GM12878 (cell line): ENCODE measurements at regions not wholly inside any gene's neighbourhood (a gene's known extent, or its start where the extent isn't known, plus 50 kb on each side); places are given as distances from the start of the nearest gene placed in this dataset.

Source experiments
- ATAC-seq: fragments of 200-7000 bp; cut with Tn5 transposase; 3 replicates; pipeline ENCODE4 v1.9.1; 2020; ENCODE audit warnings: mild to moderate bottlenecking, moderate library complexity
- BruUV-seq: library from RNA; stranded (reverse); fragments of 400-500 nt; replicated peaks from 2 replicates; lab custom pipeline; 2021; lab: Mats Ljungman, UMichigan
- CTCF ChIA-PET: fragments of 300-600 bp; sonication (Branson Sonifier 250); formaldehyde crosslinking; extraction: SDS; loops from one replicate; lab custom pipeline; 2021; ENCODE audit warnings: inconsistent platforms; lab: Yijun Ruan, JAX
- POLR2A ChIA-PET: fragments of 350-600 bp; formaldehyde crosslinking; extraction: SDS; loops from one replicate; lab custom pipeline; 2021; ENCODE audit warnings: inconsistent platforms; lab: Charles Lee
- RAD21 ChIA-PET: fragments of 300-600 bp; sonication (Branson Sonifier 250); formaldehyde crosslinking; loops from one replicate; lab custom pipeline; 2023; ENCODE audit warnings: antibody characterized with exemption; ENCODE audit not compliant: unreplicated experiment; lab: Charles Lee
- SMC1A ChIA-PET: fragments of 300-600 bp; sonication (Branson Sonifier 250); formaldehyde crosslinking; loops from one replicate; lab custom pipeline; 2023; ENCODE audit not compliant: unreplicated experiment, uncharacterized antibody; lab: Charles Lee
- DNase-seq: peaks from one replicate; pipeline ENCODE4 v3.0.0-alpha.2; 2011; ENCODE audit warnings: low read depth, low spot score
- FAIRE-seq: peaks from 3 replicates; lab custom pipeline; 2011; peaks lifted over from hg19 to GRCh38; lab: Jason Lieb, UNC
- H2AFZ ChIP-seq: 2 replicates; pipeline ENCODE4 v1.6.0; 2011; ENCODE audit warnings: low read depth, low read length, control low read depth; ENCODE audit not compliant: control insufficient read depth
- H3K27ac ChIP-seq: 2 replicates; pipeline ENCODE4 v1.5.1; 2011; ENCODE audit warnings: control low read depth; ENCODE audit not compliant: control insufficient read depth, insufficient read depth
- H3K27me3 ChIP-seq, 2 experiments: replicated peaks in 1 of 2; 2 replicates each; pipeline versions ENCODE4 v1.6.0 to v1.6.1; 2011; ENCODE audit warnings: low read length in 1 of 2; ENCODE audit not compliant: control insufficient read depth in 2 of 2, insufficient read depth in 2 of 2
- H3K36me3 ChIP-seq, 2 experiments: 2 replicates each; pipeline ENCODE4 v1.5.1; 2011; ENCODE audit warnings: low read length in 1 of 2; ENCODE audit not compliant: control insufficient read depth in 2 of 2, insufficient read depth in 2 of 2
- H3K4me1 ChIP-seq: 2 replicates; pipeline ENCODE4 v1.6.1; 2011; ENCODE audit warnings: mild to moderate bottlenecking, low read length, moderate library complexity, mixed read lengths; ENCODE audit not compliant: control insufficient read depth, insufficient read depth
- H3K4me2 ChIP-seq: 2 replicates; pipeline ENCODE4 v1.6.0; 2011; ENCODE audit warnings: control low read depth; ENCODE audit not compliant: control insufficient read depth, insufficient read depth
- H3K4me3 ChIP-seq: fragments of 200-600 bp; sonication (generic); 2 replicates; pipeline ENCODE4 v1.5.1; 2016
- H3K79me2 ChIP-seq: 2 replicates; pipeline ENCODE4 v1.6.0; 2011; ENCODE audit warnings: low read length; ENCODE audit not compliant: control insufficient read depth, insufficient read depth
- H3K9ac ChIP-seq: 2 replicates; pipeline ENCODE4 v1.8.0; 2011; ENCODE audit warnings: low read length, control low read depth, mixed read lengths; ENCODE audit not compliant: control insufficient read depth, insufficient read depth
- H3K9me3 ChIP-seq: replicated peaks from 3 replicates; pipeline ENCODE4 v1.5.1; 2011; ENCODE audit warnings: mild to moderate bottlenecking, low read length; ENCODE audit not compliant: control insufficient read depth, insufficient read depth
- H4K20me1 ChIP-seq: 2 replicates; pipeline ENCODE4 v1.6.0; 2011; ENCODE audit not compliant: control insufficient read depth, insufficient read depth
- ATF2 ChIP-seq: IDR thresholded peaks from 2 replicates; pipeline ENCODE4 v1.6.1; 2012; ENCODE audit warnings: low read length, inconsistent platforms
- BMI1 ChIP-seq: fragments of 450-650 bp; IDR thresholded peaks from 2 replicates; pipeline ENCODE4 v1.6.1; 2016; ENCODE audit warnings: mild to moderate bottlenecking, moderate library complexity, borderline replicate concordance
- NBN ChIP-seq: fragments of 450-650 bp; IDR thresholded peaks from 2 replicates; pipeline ENCODE4 v1.6.1; 2016
- NR2C1 ChIP-seq: fragments of 450-650 bp; IDR thresholded peaks from 2 replicates; pipeline ENCODE4 v1.6.1; 2017; ENCODE audit warnings: antibody characterized with exemption, mild to moderate bottlenecking, moderate library complexity
- RELA ChIP-seq: fragments of 450-650 bp; IDR thresholded peaks from 2 replicates; pipeline ENCODE4 v1.8.0; 2014; ENCODE audit warnings: borderline replicate concordance; ENCODE audit not compliant: partially characterized antibody
- REST ChIP-seq: IDR thresholded peaks from 2 replicates; pipeline ENCODE4 v1.6.1; 2012; ENCODE audit warnings: mild to moderate bottlenecking, low read depth, low read length
- SPI1 ChIP-seq: IDR thresholded peaks from 2 replicates; pipeline ENCODE4 v1.6.1; 2011; ENCODE audit warnings: low read depth, mild to moderate bottlenecking, low read length, moderate library complexity, borderline replicate concordance; ENCODE audit not compliant: insufficient read depth
- USF2 ChIP-seq: IDR thresholded peaks from 2 replicates; pipeline ENCODE4 v1.6.1; 2011; ENCODE audit warnings: low read depth, low read length, improper control_type of control experiment, borderline replicate concordance
- ZBED1 ChIP-seq: IDR thresholded peaks from 2 replicates; pipeline ENCODE4 v1.6.1; 2016; ENCODE audit warnings: borderline replicate concordance
- ZBTB40 ChIP-seq: fragments of 450-650 bp; IDR thresholded peaks from 2 replicates; pipeline ENCODE4 v1.6.1; 2016; ENCODE audit warnings: mild to moderate bottlenecking, moderate library complexity, borderline replicate concordance
- ZNF207 ChIP-seq: fragments of 450-650 bp; IDR thresholded peaks from 2 replicates; pipeline ENCODE4 v1.6.1; 2014; ENCODE audit warnings: antibody characterized with exemption, mild to moderate bottlenecking, borderline replicate concordance
- WGBS: methylation state at CpG from one replicate; pipeline ENCODE4 v1.1.6; 2016; ENCODE audit warnings: low lambda C conversion rate; ENCODE audit not compliant: insufficient replicate concordance, insufficient coverage; ENCODE audit errors: missing lambda C conversion rate; 5-methylcytosine and 5-hydroxymethylcytosine counted together
- in situ Hi-C: fragments of 300-500 bp; cut with MboI; formaldehyde crosslinking; loops from 9 replicates; pipeline ENCODE4 v1.14.3; 2018; ENCODE audit warnings: mixed read lengths
- intact Hi-C: fragments of 100-400 bp; cut with micrococcal nuclease; formaldehyde crosslinking; loops from one replicate; pipeline ENCODE4 v1.14.2; 2022; ENCODE audit not compliant: unreplicated experiment

GRCh38 chr13:111027458-111028439 is 87.4 kb upstream of the ARHGEF7 start:
- Histone ChIP-seq H4K20me1 (no peaks in the 10 kb centered on the region), H3K9me3 (no peaks in the 10 kb centered on the region), H3K79me2 (no peaks in the 10 kb centered on the region), H2AFZ (no peak overlapping the region), H3K4me3 (no peak overlapping the region), H3K4me2 (no peak overlapping the region), H3K9ac (no peak overlapping the region), H3K27me3 (no peaks in the 10 kb centered on the region), H3K36me3 (no peaks in the 10 kb centered on the region), H3K27ac (no peak overlapping the region), H3K4me1 (no peaks in the 10 kb centered on the region)
- ATAC-seq (no peak), FAIRE-seq (no peak), DNase-seq (no peak)
- ChIA-PET RAD21 (no interaction called here), CTCF (no interaction called here), SMC1A (no interaction called here), POLR2A (no interaction called here)
- BruUV-seq = no TSS peak
- 49% methylated on average over 16 of the region's 16 CpGs for WGBS
- intact Hi-C loops (no loop called here), in situ Hi-C loops (no loop called here)
- no peak for TF ChIP-seq NR2C1
- no peak for TF ChIP-seq ZNF207
- TF ChIP-seq NBN = no peak
- TF ChIP-seq REST = no peak
- TF ChIP-seq SPI1 = no peak
- no peak for TF ChIP-seq RELA
- TF ChIP-seq ZBED1 = no peak
- TF ChIP-seq ZBTB40 = no peak
- TF ChIP-seq USF2 = no peak
- no peak for TF ChIP-seq BMI1
- no peak for TF ChIP-seq ATF2
